ENCODE measurements at regions not wholly inside any gene's neighbourhood (a gene's known extent, or its start where the extent isn't known, plus 50 kb on each side); places are given as distances from the start of the nearest gene placed in this dataset.

GRCh38 chr7:41448104-41448503 lies 254.8 kb downstream of the INHBA start:
- H3K36me3 Mint-ChIP-seq (ENCODE audit: low read depth, unreplicated experiment), result no peaks in the 10 kb centered on the region
- H3K9me3 Mint-ChIP-seq (ENCODE audit: unreplicated experiment), result no peaks in the 10 kb centered on the region
- H3K27me3 Mint-ChIP-seq (ENCODE audit: unreplicated experiment), result peaks cover 1% of the 10 kb centered on the region
- peaks cover 20% of the 10 kb centered on the region for H3K4me1 Mint-ChIP-seq (ENCODE audit: unreplicated experiment)
- TF ChIP-seq, protein P1, sequence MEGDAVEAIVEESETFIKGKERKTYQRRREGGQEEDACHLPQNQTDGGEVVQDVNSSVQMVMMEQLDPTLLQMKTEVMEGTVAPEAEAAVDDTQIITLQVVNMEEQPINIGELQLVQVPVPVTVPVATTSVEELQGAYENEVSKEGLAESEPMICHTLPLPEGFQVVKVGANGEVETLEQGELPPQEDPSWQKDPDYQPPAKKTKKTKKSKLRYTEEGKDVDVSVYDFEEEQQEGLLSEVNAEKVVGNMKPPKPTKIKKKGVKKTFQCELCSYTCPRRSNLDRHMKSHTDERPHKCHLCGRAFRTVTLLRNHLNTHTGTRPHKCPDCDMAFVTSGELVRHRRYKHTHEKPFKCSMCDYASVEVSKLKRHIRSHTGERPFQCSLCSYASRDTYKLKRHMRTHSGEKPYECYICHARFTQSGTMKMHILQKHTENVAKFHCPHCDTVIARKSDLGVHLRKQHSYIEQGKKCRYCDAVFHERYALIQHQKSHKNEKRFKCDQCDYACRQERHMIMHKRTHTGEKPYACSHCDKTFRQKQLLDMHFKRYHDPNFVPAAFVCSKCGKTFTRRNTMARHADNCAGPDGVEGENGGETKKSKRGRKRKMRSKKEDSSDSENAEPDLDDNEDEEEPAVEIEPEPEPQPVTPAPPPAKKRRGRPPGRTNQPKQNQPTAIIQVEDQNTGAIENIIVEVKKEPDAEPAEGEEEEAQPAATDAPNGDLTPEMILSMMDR (IDR thresholded peaks at IDR 0.05; ENCODE audit: unreplicated experiment), result no peak
- no peak for DNase-seq (ENCODE audit: low spot score)
- no peak overlapping the region for H3K27ac Mint-ChIP-seq (ENCODE audit: unreplicated experiment)
- no peak overlapping the region for H3K4me3 Mint-ChIP-seq (ENCODE audit: unreplicated experiment)

GRCh38 chr7:41447450-41448042 lies 255.3 kb downstream of the INHBA start:
- H3K9me3 Mint-ChIP-seq (ENCODE audit: unreplicated experiment), result no peaks in the 10 kb centered on the region
- H3K36me3 Mint-ChIP-seq (ENCODE audit: low read depth, unreplicated experiment), result no peaks in the 10 kb centered on the region
- no peak for DNase-seq (ENCODE audit: low spot score)

DNA sequence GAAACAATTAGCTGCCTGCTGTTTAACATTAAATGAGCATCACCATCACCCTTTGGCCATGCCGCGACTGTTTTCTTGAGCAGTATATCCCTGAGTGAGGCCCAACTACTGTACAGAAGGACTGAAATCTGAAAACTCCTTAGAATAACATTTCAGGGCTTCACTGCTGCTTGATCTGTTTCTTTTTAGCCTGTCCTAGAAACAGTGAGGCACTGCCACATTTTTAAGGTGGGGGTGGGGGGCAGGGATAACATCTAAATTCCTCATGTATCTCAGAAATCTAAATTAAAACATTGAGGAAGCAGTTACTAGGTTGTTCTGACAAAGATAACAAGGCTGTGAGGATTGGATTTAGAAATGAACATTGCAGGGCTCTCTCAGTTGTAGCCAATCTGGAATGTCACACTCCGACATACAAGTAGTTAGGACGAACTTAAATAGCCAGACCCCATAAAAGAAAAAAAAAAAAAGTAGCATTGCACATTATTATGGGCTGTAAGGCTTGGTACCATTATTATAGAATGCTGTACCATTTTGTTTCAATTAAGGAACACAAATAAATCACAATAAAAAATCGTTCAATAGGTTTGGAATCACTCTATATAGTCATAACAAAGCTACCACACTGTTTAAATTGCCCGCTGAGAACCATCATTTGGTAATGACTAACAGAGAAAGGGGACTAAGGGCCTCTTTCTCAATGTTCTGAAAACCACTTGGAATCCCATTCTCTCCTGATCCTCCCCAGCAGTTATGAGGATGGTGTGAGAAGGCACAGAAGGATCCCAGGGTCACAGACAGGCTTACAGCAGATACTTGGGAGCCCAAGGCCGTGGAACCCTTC lies 256.1 kb downstream of the INHBA start:
- peaks cover 1% of the 10 kb centered on the region for H3K27me3 Mint-ChIP-seq (ENCODE audit: unreplicated experiment)
- no peak for DNase-seq (ENCODE audit: low spot score)

More at GRCh38 chr7:41447450-41448042, 255.3 kb downstream of the INHBA start:
- Mint-ChIP-seq H3K27me3 (ENCODE audit: unreplicated experiment) (peaks cover 1% of the 10 kb centered on the region), H3K27ac (ENCODE audit: unreplicated experiment) (no peak overlapping the region), H3K4me1 (ENCODE audit: unreplicated experiment) (peaks cover 20% of the 10 kb centered on the region), H3K4me3 (ENCODE audit: unreplicated experiment) (no peak overlapping the region)
- TF ChIP-seq, protein P1 (IDR thresholded peaks at IDR 0.05; ENCODE audit: unreplicated experiment), result no peak

DNA sequence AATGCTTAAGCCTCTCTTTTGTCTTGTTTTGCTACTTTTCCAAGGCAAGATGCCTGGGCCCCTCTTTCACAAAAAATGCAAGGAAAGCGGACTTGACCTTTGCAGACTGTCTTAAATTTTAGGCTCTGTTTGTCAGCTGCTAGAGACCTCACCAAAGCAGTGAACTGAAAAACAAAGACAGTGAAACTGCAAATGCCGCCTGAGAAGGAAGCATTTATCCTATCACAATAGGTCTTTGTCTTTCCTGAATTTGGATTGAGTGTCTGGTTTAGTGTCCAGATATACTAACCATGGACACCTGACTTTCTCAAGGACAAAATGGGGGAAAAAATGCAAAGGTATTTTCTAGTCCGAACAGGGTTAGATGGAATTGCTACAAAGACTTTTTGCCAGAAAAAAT lies 256.9 kb downstream of the INHBA start:
- peaks cover 19% of the 10 kb centered on the region for H3K4me1 Mint-ChIP-seq (ENCODE audit: unreplicated experiment)
- no peak overlapping the region for H3K4me3 Mint-ChIP-seq (ENCODE audit: unreplicated experiment)
- H3K27ac Mint-ChIP-seq (ENCODE audit: unreplicated experiment), result peak overlapping the region; percentile 57
- H3K9me3 Mint-ChIP-seq (ENCODE audit: unreplicated experiment), result no peaks in the 10 kb centered on the region
- peaks cover 1% of the 10 kb centered on the region for H3K27me3 Mint-ChIP-seq (ENCODE audit: unreplicated experiment)
- TF ChIP-seq, protein P1 (IDR thresholded peaks at IDR 0.05; ENCODE audit: unreplicated experiment), result no peak
- DNase-seq (ENCODE audit: low spot score), result no peak
- no peaks in the 10 kb centered on the region for H3K36me3 Mint-ChIP-seq (ENCODE audit: low read depth, unreplicated experiment)

More for the DNA sequence above, 256.1 kb downstream of the INHBA start:
- Mint-ChIP-seq H3K27ac (ENCODE audit: unreplicated experiment) (peak overlapping the region; percentile 48), H3K36me3 (ENCODE audit: low read depth, unreplicated experiment) (no peaks in the 10 kb centered on the region), H3K4me3 (ENCODE audit: unreplicated experiment) (no peak overlapping the region), H3K9me3 (ENCODE audit: unreplicated experiment) (no peaks in the 10 kb centered on the region), H3K4me1 (ENCODE audit: unreplicated experiment) (peaks cover 20% of the 10 kb centered on the region)
- TF ChIP-seq, protein P1 (IDR thresholded peaks at IDR 0.05; ENCODE audit: unreplicated experiment), result no peak

GRCh38 chr7:41445432-41445831 lies 257.5 kb downstream of the INHBA start:
- H3K27ac Mint-ChIP-seq (ENCODE audit: unreplicated experiment), result peak overlapping the region; percentile 57
- no peak overlapping the region for H3K4me3 Mint-ChIP-seq (ENCODE audit: unreplicated experiment)
- peaks cover 14% of the 10 kb centered on the region for H3K4me1 Mint-ChIP-seq (ENCODE audit: unreplicated experiment)
- H3K36me3 Mint-ChIP-seq (ENCODE audit: low read depth, unreplicated experiment), result no peaks in the 10 kb centered on the region
- H3K27me3 Mint-ChIP-seq (ENCODE audit: unreplicated experiment), result peaks cover 1% of the 10 kb centered on the region
- TF ChIP-seq, protein P1 (IDR thresholded peaks at IDR 0.05; ENCODE audit: unreplicated experiment), result no peak
- no peaks in the 10 kb centered on the region for H3K9me3 Mint-ChIP-seq (ENCODE audit: unreplicated experiment)
- no peak for DNase-seq (ENCODE audit: low spot score)
